K562 (cell line): ENCODE measurements at regions not wholly inside any gene's neighbourhood (a gene's known extent, or its start where the extent isn't known, plus 50 kb on each side); places are given as distances from the start of the nearest gene placed in this dataset.

Experiments
- ATAC-seq: fragments of 200-7000 bp; cut with Tn5 transposase; 3 replicates; pipeline ENCODE4 v1.9.1; 2020; ENCODE audit warnings: moderate library complexity
- BruUV-seq: library from RNA; stranded (reverse); fragments of 400-500 nt; replicated peaks from 2 replicates; lab custom pipeline; 2021; lab: Mats Ljungman, UMichigan
- CTCF ChIA-PET: fragments of 300-600 bp; formaldehyde crosslinking; extraction: SDS; loops from one replicate; lab custom pipeline; 2021; ENCODE audit warnings: low intra/inter-chr PET ratio; lab: Yijun Ruan, JAX
- POLR2A ChIA-PET: fragments of 300-600, 350-650 bp; sonication (Branson Sonifier 250); formaldehyde crosslinking; extraction: SDS; loops from one replicate; lab custom pipeline; 2021; ENCODE audit warnings: antibody characterized with exemption, inconsistent platforms; lab: Yijun Ruan, JAX
- DNase-seq, 4 experiments: peaks; one replicate each; pipeline versions ENCODE4 v3.0.0 to v3.0.0-alpha.2; 2011 to 2018; ENCODE audit warnings: low spot score in 3 of 4, mixed read lengths in 3 of 4; ENCODE audit errors: extremely low read depth in 1 of 4
- FAIRE-seq: peaks from 2 replicates; lab custom pipeline; 2011; peaks lifted over from hg19 to GRCh38; lab: Jason Lieb, UNC
- H2AFZ ChIP-seq: 2 replicates; pipeline ENCODE4 v1.6.0; 2011; ENCODE audit warnings: low read depth, low read length, control low read depth, inconsistent platforms
- H3K27ac ChIP-seq: fragments of 200-600 bp; 3 replicates; pipeline ENCODE4 v1.8.0; 2011; ENCODE audit warnings: low read depth, mild to moderate bottlenecking, control low read depth, inconsistent platforms, low read length, moderate library complexity, mixed read lengths; ENCODE audit errors: extremely low read depth
- H3K27me3 ChIP-seq, 2 experiments: fragments of 300-600 bp in 1 of 2; 2 replicates in 1 of 2; 3 replicates in 1 of 2; pipeline versions ENCODE4 v1.6.0 to v1.8.0; 2011; ENCODE audit warnings: inconsistent platforms in 2 of 2, low read length in 2 of 2, mild to moderate bottlenecking in 1 of 2, mixed read lengths in 1 of 2, moderate library complexity in 1 of 2; ENCODE audit not compliant: control insufficient read depth in 2 of 2, insufficient read depth in 2 of 2
- H3K36me3 ChIP-seq: fragments of 300-600 bp; 3 replicates; pipeline ENCODE4 v1.8.0; 2011; ENCODE audit warnings: mild to moderate bottlenecking, low read length, inconsistent platforms; ENCODE audit not compliant: control insufficient read depth, insufficient read depth
- H3K4me1 ChIP-seq, 2 experiments: fragments of 200-600 bp in 1 of 2; replicated peaks in 1 of 2; 2 replicates in 1 of 2; 3 replicates in 1 of 2; pipeline versions ENCODE4 v1.5.1 to v1.8.0; 2011; ENCODE audit warnings: inconsistent platforms in 2 of 2, low read length in 2 of 2, mild to moderate bottlenecking in 1 of 2, mixed read lengths in 1 of 2, moderate library complexity in 1 of 2; ENCODE audit not compliant: control insufficient read depth in 2 of 2, insufficient read depth in 2 of 2
- H3K4me2 ChIP-seq: 2 replicates; pipeline ENCODE4 v1.6.1; 2011; ENCODE audit warnings: low read length, control low read depth, inconsistent platforms, mixed read lengths; ENCODE audit not compliant: insufficient read depth
- H3K4me3 ChIP-seq: fragments of 200-600 bp; sonication (generic), shearing (Covaris generic); 2 replicates; pipeline ENCODE4 v1.5.1; 2016; ENCODE audit warnings: control low read depth, inconsistent platforms
- H3K79me2 ChIP-seq: fragments of 200-600 bp; 3 replicates; pipeline ENCODE4 v1.8.0; 2011; ENCODE audit warnings: low read length, inconsistent platforms; ENCODE audit not compliant: control insufficient read depth, insufficient read depth
- H3K9ac ChIP-seq, 2 experiments: 2 replicates each; pipeline versions ENCODE4 v1.6.0 to v1.6.1; 2011; ENCODE audit warnings: low read depth in 2 of 2, low read length in 2 of 2, control low read depth in 1 of 2, inconsistent platforms in 1 of 2, mild to moderate bottlenecking in 1 of 2, mixed read lengths in 1 of 2; ENCODE audit not compliant: insufficient read depth in 1 of 2
- H3K9me1 ChIP-seq: one replicate; pipeline ENCODE4 v1.6.0; 2011; ENCODE audit warnings: inconsistent platforms, mild to moderate bottlenecking, low read length, moderate library complexity; ENCODE audit not compliant: control insufficient read depth, insufficient read depth
- H3K9me3 ChIP-seq: replicated peaks from 2 replicates; pipeline ENCODE4 v1.5.1; 2011; ENCODE audit warnings: low read depth, low read length, inconsistent platforms; ENCODE audit not compliant: control insufficient read depth, insufficient read depth
- H4K20me1 ChIP-seq: replicated peaks from 2 replicates; pipeline ENCODE4 v1.6.1; 2011; ENCODE audit warnings: low read length, inconsistent platforms, mixed read lengths; ENCODE audit not compliant: control insufficient read depth, insufficient read depth
- ARID1B ChIP-seq: fragments of 450-650 bp; IDR thresholded peaks from 2 replicates; pipeline ENCODE4 v1.6.1; 2016; ENCODE audit warnings: antibody characterized with exemption, mild to moderate bottlenecking, inconsistent platforms
- MEIS2 ChIP-seq: fragments of 450-650 bp; IDR thresholded peaks from 2 replicates; pipeline ENCODE4 v1.6.1; 2014; ENCODE audit warnings: mild to moderate bottlenecking; ENCODE audit not compliant: partially characterized antibody
- MLX ChIP-seq, 2 experiments: fragments of 450-650 bp in 1 of 2; sonication (generic) in 1 of 2; formaldehyde crosslinking; conservative IDR thresholded peaks; 2 replicates each; pipeline versions ENCODE4 v1.4.0 to v1.8.1; 2020 to 2022; ENCODE audit warnings: mild to moderate bottlenecking in 1 of 2, missing genetic modification reagents in 1 of 2
- WGBS: fragments of 100-300 bp; shearing (Covaris generic); methylation state at CpG from one replicate; pipeline ENCODE4 v1.1.6; 2016; ENCODE audit warnings: low coverage, mixed read lengths; ENCODE audit not compliant: insufficient coverage; ENCODE audit errors: missing lambda C conversion rate; 5-methylcytosine and 5-hydroxymethylcytosine counted together
- in situ Hi-C: fragments of 300-500 bp; cut with MboI; formaldehyde crosslinking; loops from 4 replicates; pipeline ENCODE4 v1.15.0; 2018; ENCODE audit warnings: inconsistent platforms, mixed read lengths
- intact Hi-C: fragments of 100-400 bp; cut with micrococcal nuclease; formaldehyde crosslinking; loops from 2 replicates; pipeline ENCODE4 v1.14.2; 2022
- TF ChIP-seq, protein P1 (sequence below): fragments of 450-650 bp; formaldehyde crosslinking; IDR thresholded peaks from 2 replicates; pipeline ENCODE4 v1.4.0; 2022; ENCODE audit warnings: mild to moderate bottlenecking, moderate library complexity
- TF ChIP-seq, protein P2 (sequence below), 3 experiments: IDR thresholded peaks in 2 of 3; conservative IDR thresholded peaks in 1 of 3; 2 replicates each; pipeline ENCODE4 v1.5.1; 2011 to 2012; ENCODE audit warnings: low read length in 3 of 3, mild to moderate bottlenecking in 3 of 3, control low read depth in 2 of 3, improper control_type of control experiment in 1 of 3, inconsistent platforms in 1 of 3, low read depth in 1 of 3, mixed read lengths in 1 of 3, moderate library complexity in 1 of 3; ENCODE audit not compliant: insufficient read depth in 2 of 3

GRCh38 chr11:29333993-29334775 lies 682.6 kb downstream of the KCNA4 start (continued):
- TF ChIP-seq, protein P1, sequence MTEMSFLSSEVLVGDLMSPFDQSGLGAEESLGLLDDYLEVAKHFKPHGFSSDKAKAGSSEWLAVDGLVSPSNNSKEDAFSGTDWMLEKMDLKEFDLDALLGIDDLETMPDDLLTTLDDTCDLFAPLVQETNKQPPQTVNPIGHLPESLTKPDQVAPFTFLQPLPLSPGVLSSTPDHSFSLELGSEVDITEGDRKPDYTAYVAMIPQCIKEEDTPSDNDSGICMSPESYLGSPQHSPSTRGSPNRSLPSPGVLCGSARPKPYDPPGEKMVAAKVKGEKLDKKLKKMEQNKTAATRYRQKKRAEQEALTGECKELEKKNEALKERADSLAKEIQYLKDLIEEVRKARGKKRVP (CRISPR knock-in tag), result no peak
- peak; percentile 68 for TF ChIP-seq MEIS2
- TF ChIP-seq, protein P2, sequence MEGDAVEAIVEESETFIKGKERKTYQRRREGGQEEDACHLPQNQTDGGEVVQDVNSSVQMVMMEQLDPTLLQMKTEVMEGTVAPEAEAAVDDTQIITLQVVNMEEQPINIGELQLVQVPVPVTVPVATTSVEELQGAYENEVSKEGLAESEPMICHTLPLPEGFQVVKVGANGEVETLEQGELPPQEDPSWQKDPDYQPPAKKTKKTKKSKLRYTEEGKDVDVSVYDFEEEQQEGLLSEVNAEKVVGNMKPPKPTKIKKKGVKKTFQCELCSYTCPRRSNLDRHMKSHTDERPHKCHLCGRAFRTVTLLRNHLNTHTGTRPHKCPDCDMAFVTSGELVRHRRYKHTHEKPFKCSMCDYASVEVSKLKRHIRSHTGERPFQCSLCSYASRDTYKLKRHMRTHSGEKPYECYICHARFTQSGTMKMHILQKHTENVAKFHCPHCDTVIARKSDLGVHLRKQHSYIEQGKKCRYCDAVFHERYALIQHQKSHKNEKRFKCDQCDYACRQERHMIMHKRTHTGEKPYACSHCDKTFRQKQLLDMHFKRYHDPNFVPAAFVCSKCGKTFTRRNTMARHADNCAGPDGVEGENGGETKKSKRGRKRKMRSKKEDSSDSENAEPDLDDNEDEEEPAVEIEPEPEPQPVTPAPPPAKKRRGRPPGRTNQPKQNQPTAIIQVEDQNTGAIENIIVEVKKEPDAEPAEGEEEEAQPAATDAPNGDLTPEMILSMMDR (IDR thresholded peaks at IDR 0.05 in 2 of 3, conservative IDR thresholded peaks at IDR 0.05 in 1 of 3; ENCODE audit: insufficient read depth in 2 of 3, low read depth in 1 of 3, low read length in 3 of 3), result peak in 2 of 3 experiments; percentile 18 to 26; a peak in 2 of 6 replicates
- TF ChIP-seq ARID1B, result no peak

- H4K20me1 ChIP-seq, result no peaks in the 10 kb centered on the region
- no peaks in the 10 kb centered on the region for H3K9me3 ChIP-seq
- CTCF ChIA-PET, result interaction anchor here (0.5 kb wide), 1 partner anchor 61 kb away, joined by 3 read pairs; no protein-coding TSS in a partner anchor
- DNase-seq (no peak), ATAC-seq (no peak), FAIRE-seq (no peak)
- intact Hi-C loops (loop anchor here (5.0 kb wide), 1 partner anchor 1634 kb away; no protein-coding TSS in a partner anchor), in situ Hi-C loops (no loop called here)
- H3K36me3 ChIP-seq, result no peaks in the 10 kb centered on the region
- no peaks in the 10 kb centered on the region for H3K27me3 ChIP-seq
- H3K4me1 ChIP-seq, result no peaks in the 10 kb centered on the region
- BruUV-seq, result no TSS peak
- no peak overlapping the region for H2AFZ ChIP-seq
- no peak overlapping the region for H3K9ac ChIP-seq
- no peak overlapping the region for H3K4me2 ChIP-seq
- H3K9me1 ChIP-seq, result no peaks in the 10 kb centered on the region
- POLR2A ChIA-PET, result no interaction called here
- H3K27ac ChIP-seq, result no peak overlapping the region
- H3K79me2 ChIP-seq, result no peaks in the 10 kb centered on the region
- TF ChIP-seq MLX (CRISPR knock-in tag; conservative IDR thresholded peaks at IDR 0.05), result no peak
- 2% methylated on average over 3 of the region's 3 CpGs for WGBS
- no peak overlapping the region for H3K4me3 ChIP-seq
Observed at GRCh38 chr11:29331451-29332010, 685.3 kb downstream of the KCNA4 start.
